ENCODE measurements at regions not wholly inside any gene's neighbourhood (a gene's known extent, or its start where the extent isn't known, plus 50 kb on each side); places are given as distances from the start of the nearest gene placed in this dataset.
"Not testable (repeated sequence)": the region's sequence is repeated elsewhere in the genome, so short reads cannot be mapped to it uniquely, and the experiment has no call there.

- TF ChIP-seq CTCF (IDR thresholded peaks at IDR 0.05; ENCODE audit: borderline replicate concordance, extremely low read depth, low read length, poor library complexity, severe bottlenecking); EZH2 (IDR thresholded peaks at IDR 0.05; ENCODE audit: borderline replicate concordance, low read depth, low read length, severe bottlenecking): not testable (repeated sequence)
These were observed 253.6 kb upstream of the ANKRD20A1 start for GRCh38 chr9:67605113-67605512.

Measured in DND-41 (cell line).